H1 (cell line): ENCODE measurements at regions not wholly inside any gene's neighbourhood (a gene's known extent, or its start where the extent isn't known, plus 50 kb on each side); places are given as distances from the start of the nearest gene placed in this dataset.
A peak's percentile ranks its signal among the peaks of the same experiment; 100 is the strongest.

Source experiments
- CTCF ChIA-PET: fragments of 300-600 bp; sonication (Branson Sonifier 250); formaldehyde crosslinking; loops from one replicate; lab custom pipeline; 2021; ENCODE audit not compliant: partially characterized antibody; lab: Charles Lee
- POLR2A ChIA-PET: fragments of 300-600 bp; sonication (Branson Sonifier 250); formaldehyde crosslinking; loops from one replicate; lab custom pipeline; 2021; ENCODE audit warnings: inconsistent platforms; ENCODE audit not compliant: partially characterized antibody; lab: Charles Lee
- DNase-seq, 2 experiments: peaks; one replicate each; pipeline versions ENCODE4 v3.0.0 to v3.0.0-alpha.2; 2010 to 2022; ENCODE audit warnings: low spot score in 2 of 2, low read depth in 1 of 2, mixed read lengths in 1 of 2
- FAIRE-seq: peaks from 2 replicates; lab custom pipeline; 2011; peaks lifted over from hg19 to GRCh38; lab: Jason Lieb, UNC
- H2AFZ ChIP-seq: 2 replicates; pipeline ENCODE4 v1.8.1; 2012; ENCODE audit warnings: low read length, inconsistent platforms
- H2AK5ac ChIP-seq: 2 replicates; pipeline ENCODE4 v1.6.1; 2013; ENCODE audit warnings: low read depth, low read length
- H2BK120ac ChIP-seq: replicated peaks from 2 replicates; pipeline ENCODE3; 2013; ENCODE audit warnings: low read depth, low read length, inconsistent platforms
- H2BK12ac ChIP-seq: 2 replicates; pipeline ENCODE4 v1.6.1; 2013; ENCODE audit warnings: low read depth, low read length
- H2BK15ac ChIP-seq: 2 replicates; pipeline ENCODE4 v1.6.1; 2013; ENCODE audit warnings: low read length
- H2BK20ac ChIP-seq: 2 replicates; pipeline ENCODE4 v1.6.1; 2013; ENCODE audit warnings: low read length
- H2BK5ac ChIP-seq: 2 replicates; pipeline ENCODE4 v1.6.1; 2013; ENCODE audit warnings: low read depth, low read length
- H3K14ac ChIP-seq: 2 replicates; pipeline ENCODE4 v1.6.1; 2013; ENCODE audit warnings: inconsistent platforms; ENCODE audit not compliant: insufficient read length
- H3K18ac ChIP-seq: 2 replicates; pipeline ENCODE4 v1.6.1; 2013; ENCODE audit warnings: low read length; ENCODE audit errors: extremely low read depth
- H3K23ac ChIP-seq: 2 replicates; pipeline ENCODE4 v1.6.1; 2013; ENCODE audit warnings: inconsistent platforms; ENCODE audit not compliant: insufficient read length
- H3K23me2 ChIP-seq: 2 replicates; pipeline ENCODE4 v1.6.1; 2013; ENCODE audit warnings: low read depth, low read length
- H3K27ac ChIP-seq: 2 replicates; pipeline ENCODE4 v1.6.1; 2011; ENCODE audit warnings: low read depth, low read length, inconsistent platforms
- H3K27me3 ChIP-seq, 4 experiments: replicated peaks in 1 of 4; 1 replicate in 1 of 4; 2 replicates in 3 of 4; pipeline versions ENCODE4 v1.6.1 to v1.8.1; 2011 to 2013; ENCODE audit warnings: low read length in 3 of 4, mild to moderate bottlenecking in 3 of 4, inconsistent platforms in 2 of 4, mixed read lengths in 2 of 4, moderate library complexity in 1 of 4; ENCODE audit not compliant: control insufficient read depth in 3 of 4, insufficient read depth in 3 of 4; ENCODE audit errors: extremely low read depth in 1 of 4
- H3K36me3 ChIP-seq, 4 experiments: 2 replicates each; pipeline versions ENCODE4 v1.6.1 to v1.8.1; 2011 to 2013; ENCODE audit warnings: mild to moderate bottlenecking in 4 of 4, low read length in 3 of 4, moderate library complexity in 2 of 4, control low read depth in 1 of 4, inconsistent platforms in 1 of 4; ENCODE audit not compliant: insufficient read depth in 4 of 4, control insufficient read depth in 2 of 4
- H3K4ac ChIP-seq: replicated peaks from 2 replicates; pipeline ENCODE3; 2013; ENCODE audit warnings: low read length, low read depth, mixed read lengths, inconsistent platforms; ENCODE audit not compliant: insufficient read length
- H3K4me1 ChIP-seq, 4 experiments: replicated peaks in 1 of 4; 1 replicate in 1 of 4; 2 replicates in 3 of 4; pipeline versions ENCODE4 v1.6.1 to v1.8.1; 2011 to 2013; ENCODE audit warnings: low read length in 3 of 4, inconsistent platforms in 2 of 4, mixed read lengths in 1 of 4; ENCODE audit not compliant: insufficient read depth in 4 of 4, control insufficient read depth in 3 of 4
- H3K4me2 ChIP-seq, 2 experiments: 2 replicates each; pipeline versions ENCODE4 v1.6.1 to v1.8.1; 2011 to 2013; ENCODE audit warnings: low read depth in 2 of 2, low read length in 2 of 2, control low read depth in 1 of 2, inconsistent platforms in 1 of 2, mild to moderate bottlenecking in 1 of 2; ENCODE audit not compliant: insufficient read depth in 1 of 2
- H3K4me3 ChIP-seq, 4 experiments: fragments of 200-600, 300-600 bp in 1 of 4; sonication (generic), shearing (Covaris generic), sonication (Bioruptor Twin) in 1 of 4; 2 replicates each; pipeline versions ENCODE4 v1.5.1 to v1.8.1; 2011 to 2016; ENCODE audit warnings: low read length in 4 of 4, low read depth in 3 of 4, control low read depth in 2 of 4, inconsistent platforms in 2 of 4, mild to moderate bottlenecking in 2 of 4, mixed read lengths in 1 of 4, moderate library complexity in 1 of 4; ENCODE audit not compliant: insufficient read depth in 2 of 4; ENCODE audit errors: extremely low read depth in 1 of 4
- H3K56ac ChIP-seq: replicated peaks from 2 replicates; pipeline ENCODE3; 2013; ENCODE audit warnings: low read depth, mild to moderate bottlenecking, mixed read lengths, low read length, inconsistent platforms; ENCODE audit not compliant: insufficient read length
- H3K79me1 ChIP-seq: 2 replicates; pipeline ENCODE4 v1.6.1; 2013; ENCODE audit warnings: low read depth, low read length, control low read depth
- H3K79me2 ChIP-seq, 2 experiments: 2 replicates each; pipeline versions ENCODE4 v1.6.1 to v1.8.1; 2012 to 2013; ENCODE audit warnings: low read length in 2 of 2, mild to moderate bottlenecking in 2 of 2, inconsistent platforms in 1 of 2; ENCODE audit not compliant: insufficient read depth in 2 of 2, control insufficient read depth in 1 of 2
- H3K9ac ChIP-seq, 4 experiments: replicated peaks in 1 of 4; 1 replicate in 1 of 4; 2 replicates in 3 of 4; pipeline versions ENCODE4 v1.6.1 to v1.8.1; 2011 to 2013; ENCODE audit warnings: low read depth in 3 of 4, low read length in 3 of 4, control low read depth in 2 of 4, mild to moderate bottlenecking in 2 of 4, moderate library complexity in 2 of 4, inconsistent platforms in 1 of 4; ENCODE audit errors: extremely low read depth in 1 of 4
- H3K9me3 ChIP-seq, 2 experiments: 2 replicates each; pipeline versions ENCODE4 v1.6.1 to v1.8.1; 2012 to 2013; ENCODE audit warnings: mild to moderate bottlenecking in 2 of 2, moderate library complexity in 2 of 2, control low read depth in 1 of 2, inconsistent platforms in 1 of 2, low read depth in 1 of 2, low read length in 1 of 2, mixed read lengths in 1 of 2; ENCODE audit not compliant: insufficient read depth in 2 of 2
- H4K20me1 ChIP-seq, 2 experiments: replicated peaks in 1 of 2; 2 replicates each; pipeline versions ENCODE3 to v1.8.1; 2011 to 2013; ENCODE audit warnings: inconsistent platforms in 2 of 2, low read length in 2 of 2, mild to moderate bottlenecking in 1 of 2; ENCODE audit not compliant: insufficient read depth in 2 of 2, control insufficient read depth in 1 of 2
- H4K5ac ChIP-seq: 2 replicates; pipeline ENCODE4 v1.6.1; 2013; ENCODE audit warnings: low read length, low read depth, mixed read lengths, inconsistent platforms; ENCODE audit not compliant: insufficient read length
- H4K8ac ChIP-seq: 2 replicates; pipeline ENCODE4 v1.8.0; 2013; ENCODE audit warnings: mild to moderate bottlenecking, moderate library complexity, low read length, inconsistent platforms; ENCODE audit not compliant: insufficient read depth; ENCODE audit errors: extremely low read depth
- H4K91ac ChIP-seq: replicated peaks from 2 replicates; pipeline ENCODE3; 2013; ENCODE audit warnings: low read length, mixed read lengths, inconsistent platforms; ENCODE audit not compliant: insufficient read length
- RAD21 ChIP-seq, 2 experiments: IDR thresholded peaks in 1 of 2; conservative IDR thresholded peaks in 1 of 2; 2 replicates each; pipeline ENCODE4 v1.6.1; 2011; ENCODE audit warnings: low read depth in 2 of 2, low read length in 2 of 2, improper control_type of control experiment in 1 of 2, inconsistent platforms in 1 of 2, mild to moderate bottlenecking in 1 of 2, moderate library complexity in 1 of 2
- SIRT6 ChIP-seq: IDR thresholded peaks from one replicate; pipeline ENCODE4 v1.7.1; 2012; ENCODE audit warnings: low read length, inconsistent platforms

- no peak overlapping the region for H3K14ac ChIP-seq
- no peak overlapping the region for H4K8ac ChIP-seq
- H3K18ac ChIP-seq, result no peak overlapping the region
- H4K91ac ChIP-seq, result no peak overlapping the region
- no peak overlapping the region for H3K56ac ChIP-seq
- peaks cover 0 to 5% (median 0%) of the 10 kb centered on the region in 4 experiments; a peak in 2 of 7 replicates for H3K4me1 ChIP-seq
- no peak overlapping the region for H3K9ac ChIP-seq
- H4K5ac ChIP-seq, result no peak overlapping the region
- H3K36me3 ChIP-seq, result no peaks in the 10 kb centered on the region
- no peak for DNase-seq
- TF ChIP-seq RAD21 (IDR thresholded peaks at IDR 0.05 in 1 of 2, conservative IDR thresholded peaks at IDR 0.05 in 1 of 2; ENCODE audit: low read depth in 2 of 2, low read length in 2 of 2) (0 out of 4 replicates have a peak, but pooled peaks of 1 of the 2 experiments have one; percentile 4), SIRT6 (no peak)
- H2BK5ac ChIP-seq, result no peak overlapping the region
- no peak for FAIRE-seq
- no peak overlapping the region for H2BK120ac ChIP-seq
- no peak overlapping the region for H2BK12ac ChIP-seq
- no peak overlapping the region for H2AFZ ChIP-seq
- no peak overlapping the region for H2BK15ac ChIP-seq
- no peaks in the 10 kb centered on the region for H3K9me3 ChIP-seq
- no peaks in the 10 kb centered on the region for H3K27me3 ChIP-seq
- no peak overlapping the region for H2BK20ac ChIP-seq
- H3K79me2 ChIP-seq, result no peaks in the 10 kb centered on the region
- no peaks in the 10 kb centered on the region; the same call in 1 of the 2 replicates for H3K23me2 ChIP-seq
- no peaks in the 10 kb centered on the region for H3K79me1 ChIP-seq
- no peak overlapping the region for H2AK5ac ChIP-seq
- POLR2A ChIA-PET, result no interaction called here
- H4K20me1 ChIP-seq, result no peaks in the 10 kb centered on the region
- no peak overlapping the region for H3K4me2 ChIP-seq
- H3K23ac ChIP-seq, result no peak overlapping the region
- H3K4ac ChIP-seq, result no peak overlapping the region
- H3K27ac ChIP-seq, result no peak overlapping the region
- CTCF ChIA-PET, result no interaction called here
- no peak overlapping the region for H3K4me3 ChIP-seq
Measured at GRCh38 chr2:188666503-188666902, 307.7 kb upstream of the COL3A1 start.
